Midbrain (tissue), 1 donor: ENCODE measurements at regions not wholly inside any gene's neighbourhood (a gene's known extent, or its start where the extent isn't known, plus 50 kb on each side); places are given as distances from the start of the nearest gene placed in this dataset.

Experiments
- DNase-seq: peaks from one replicate; lab custom pipeline; 2025; lab: John Stamatoyannopoulos, UW

GRCh38 chr1:198472997-198473396, 67.5 kb downstream of the ATP6V1G3 start:
- no peak for DNase-seq

- DNase-seq: no peak
Measured at GRCh38 chr1:198472119-198472518, 68.4 kb downstream of the ATP6V1G3 start.

DNA sequence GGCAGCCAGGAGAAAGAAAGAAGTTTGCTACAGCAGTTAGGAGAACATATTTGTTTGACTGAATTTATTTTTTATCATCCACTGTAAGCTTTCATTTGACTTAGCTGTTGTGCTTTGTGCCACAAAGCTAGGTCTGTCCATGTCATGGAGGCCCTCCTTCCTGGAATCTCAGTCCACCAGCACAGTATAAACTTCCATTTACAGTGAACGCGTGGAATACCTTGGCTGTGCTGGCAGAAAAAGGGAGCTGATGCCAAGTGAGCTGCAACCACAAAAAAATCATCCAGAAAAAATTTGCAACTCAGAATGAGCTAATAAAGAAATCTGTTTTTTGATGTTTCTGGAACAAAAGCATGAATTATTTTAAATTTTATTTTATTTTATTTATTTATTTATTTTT, 72.6 kb downstream of the ATP6V1G3 start:
- DNase-seq: no peak

DNA sequence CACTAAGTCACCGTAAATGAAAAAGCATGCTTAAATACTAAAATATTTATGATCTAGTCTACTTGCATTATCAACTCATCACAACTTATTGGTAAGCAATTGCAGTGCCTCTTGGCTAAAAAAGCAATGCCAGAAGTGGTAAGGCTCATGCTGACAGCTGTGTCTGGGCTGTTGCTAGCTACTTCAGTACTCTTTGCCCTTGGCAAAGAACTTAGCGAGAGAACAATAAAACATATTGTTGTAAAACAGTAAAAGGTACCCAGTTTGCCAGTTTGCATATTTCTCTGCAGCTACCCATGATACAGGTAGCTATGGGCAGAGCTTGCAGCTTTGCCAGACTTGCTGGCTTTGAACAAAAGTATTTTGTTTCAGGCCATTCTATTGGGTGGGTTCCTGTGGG, 73.1 kb downstream of the ATP6V1G3 start:
- no peak for DNase-seq

GRCh38 chr1:198465201-198466144, 75.0 kb downstream of the ATP6V1G3 start:
- DNase-seq: peak; percentile 64

DNA sequence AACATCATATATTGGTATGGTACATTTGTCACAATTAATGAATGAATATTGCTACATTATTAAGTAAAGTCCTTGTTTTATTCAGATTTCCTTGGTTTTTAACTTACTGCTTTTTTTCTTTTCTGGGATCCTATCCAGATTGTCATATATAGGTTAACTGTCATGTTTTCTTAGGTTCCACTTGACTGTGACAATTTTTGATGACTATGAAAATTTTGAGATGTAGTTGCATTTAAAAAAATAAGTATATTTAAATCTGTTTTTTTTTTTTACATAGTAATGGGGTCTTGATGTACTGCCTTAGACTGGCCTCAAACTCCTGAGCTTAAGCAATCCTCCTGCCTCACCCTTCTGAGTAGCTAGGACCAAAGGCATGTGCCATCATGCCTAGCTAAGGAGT, 76.8 kb downstream of the ATP6V1G3 start:
- DNase-seq: no peak

DNA sequence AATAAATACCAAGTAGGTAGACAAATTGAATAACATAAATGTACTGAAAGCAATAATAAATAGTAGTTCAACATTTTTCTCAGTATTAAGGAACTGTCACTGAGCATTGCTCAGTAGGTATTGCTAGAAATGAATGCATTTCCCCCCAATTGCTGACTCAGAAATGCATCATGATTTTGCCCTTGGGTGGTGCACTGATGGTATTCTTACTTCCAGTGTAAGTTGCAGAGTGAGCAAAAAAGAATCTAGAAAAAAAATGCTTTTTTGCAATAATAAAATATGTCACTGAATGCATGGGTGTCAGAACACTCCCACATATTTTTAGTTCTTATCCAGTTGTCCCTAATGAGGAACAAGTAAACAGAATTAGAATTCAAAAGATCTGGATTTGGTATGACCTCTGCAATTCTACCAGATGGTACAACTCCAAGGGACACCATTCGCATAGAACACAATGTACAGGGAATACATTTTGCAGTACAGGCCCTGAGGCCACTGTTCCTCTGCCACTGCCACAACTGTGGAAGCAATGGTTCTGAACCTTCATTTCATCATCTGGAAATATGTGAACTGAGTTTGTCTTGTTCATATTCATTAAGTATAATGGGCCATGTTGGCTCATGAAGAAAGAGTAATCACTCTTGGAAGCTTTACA, 78.0 kb downstream of the ATP6V1G3 start:
- no peak for DNase-seq

- DNase-seq: no peak
Measured at GRCh38 chr1:198455966-198456365, 84.5 kb downstream of the ATP6V1G3 start.

DNA sequence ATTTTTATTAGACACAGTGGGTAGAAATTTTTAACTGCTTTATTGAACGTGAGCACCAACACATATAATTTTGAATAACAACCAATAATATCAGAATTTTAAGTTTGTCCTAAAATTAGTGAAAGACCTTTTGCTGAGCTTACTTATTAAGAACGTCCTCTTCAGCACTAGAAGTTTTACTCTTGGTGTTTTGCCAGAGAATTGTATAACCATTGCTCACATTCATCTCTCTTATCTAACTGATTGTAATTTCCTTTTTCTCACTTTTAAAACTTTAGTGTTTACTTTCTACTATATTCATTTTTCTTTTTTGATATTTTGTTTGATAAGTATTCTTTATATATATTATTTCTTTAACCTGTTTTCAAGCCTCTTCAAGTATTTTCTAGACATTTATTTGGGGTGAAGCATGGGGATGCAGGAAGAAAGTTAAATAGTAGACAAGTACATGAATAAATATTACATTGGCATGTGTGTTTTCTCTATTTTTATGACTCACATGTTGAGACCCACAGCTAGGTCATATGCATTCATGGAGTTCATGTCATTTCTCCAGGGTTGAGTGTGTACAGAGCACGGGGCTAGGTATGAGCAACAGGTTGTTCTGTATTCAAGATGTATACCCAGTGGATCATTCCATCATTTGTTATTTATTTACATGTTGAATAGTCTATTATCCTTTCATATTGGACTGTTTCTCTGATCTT, 90.6 kb downstream of the ATP6V1G3 start:
- DNase-seq: no peak

DNA sequence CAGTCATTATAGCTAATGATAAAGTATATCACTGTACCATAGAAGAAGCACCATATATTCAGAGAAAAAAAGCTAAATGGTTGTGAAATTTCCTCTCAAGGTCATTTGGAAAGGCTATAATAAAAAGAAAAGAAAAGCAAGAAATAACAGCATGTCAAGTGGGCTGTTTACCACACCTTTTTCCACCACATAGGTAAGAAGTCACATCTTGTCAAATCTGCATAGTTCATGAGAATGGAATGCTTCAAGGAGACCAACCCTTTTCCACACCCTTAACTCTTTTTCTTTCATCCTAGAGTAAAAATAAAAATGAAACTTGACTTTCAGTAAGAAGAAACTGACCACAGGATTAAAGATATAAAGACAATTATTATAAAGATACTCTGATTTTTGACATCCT, 91.2 kb downstream of the ATP6V1G3 start:
- DNase-seq: no peak

GRCh38 chr1:198447468-198447867, 93.0 kb downstream of the ATP6V1G3 start:
- DNase-seq: no peak

- DNase-seq: no peak
Measured at GRCh38 chr1:198445872-198446271, 94.6 kb downstream of the ATP6V1G3 start.

GRCh38 chr1:198444792-198445191, 95.7 kb downstream of the ATP6V1G3 start:
- no peak for DNase-seq

DNA sequence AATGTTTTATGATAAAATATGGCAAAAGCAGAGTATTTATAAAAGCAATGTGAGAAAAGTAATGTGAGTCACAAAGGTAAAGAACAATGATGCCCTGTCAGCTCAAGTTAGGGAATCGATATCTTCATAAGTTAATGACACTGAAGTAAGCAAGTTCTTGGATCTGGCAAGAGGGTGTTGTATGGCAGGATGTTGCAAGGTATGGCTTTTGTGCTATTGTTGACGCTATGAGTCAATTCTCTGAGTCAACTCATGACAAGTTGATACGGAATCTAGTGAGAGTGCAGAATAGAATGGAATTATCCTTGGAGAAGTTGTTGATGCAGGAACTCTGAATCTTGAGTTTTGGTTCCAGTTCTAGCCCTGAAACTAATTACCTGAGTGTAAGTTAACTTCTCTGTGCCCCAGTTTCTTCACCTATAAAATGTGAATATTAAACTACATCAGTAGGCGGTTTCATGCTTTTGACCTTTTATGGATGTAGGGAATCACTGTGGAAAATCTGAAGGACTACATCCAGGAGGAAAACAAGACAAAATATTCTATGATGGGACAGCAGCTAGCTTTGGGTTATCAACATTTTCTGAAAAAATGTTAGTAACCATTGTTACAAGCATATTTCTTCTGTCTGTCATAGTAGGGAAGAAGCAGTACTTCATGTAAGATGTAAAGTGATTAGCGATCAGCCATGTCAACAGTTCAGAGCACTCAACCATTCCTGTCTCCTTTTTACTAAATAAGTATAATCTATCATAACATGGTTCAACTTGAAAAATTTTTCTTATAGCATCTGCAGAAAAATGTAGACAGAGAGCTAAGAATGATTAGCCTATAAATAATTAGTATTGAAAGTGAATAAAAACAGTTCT, 96.9 kb downstream of the ATP6V1G3 start:
- DNase-seq: no peak

GRCh38 chr1:198440842-198441241, 99.6 kb downstream of the ATP6V1G3 start:
- DNase-seq: no peak

DNA sequence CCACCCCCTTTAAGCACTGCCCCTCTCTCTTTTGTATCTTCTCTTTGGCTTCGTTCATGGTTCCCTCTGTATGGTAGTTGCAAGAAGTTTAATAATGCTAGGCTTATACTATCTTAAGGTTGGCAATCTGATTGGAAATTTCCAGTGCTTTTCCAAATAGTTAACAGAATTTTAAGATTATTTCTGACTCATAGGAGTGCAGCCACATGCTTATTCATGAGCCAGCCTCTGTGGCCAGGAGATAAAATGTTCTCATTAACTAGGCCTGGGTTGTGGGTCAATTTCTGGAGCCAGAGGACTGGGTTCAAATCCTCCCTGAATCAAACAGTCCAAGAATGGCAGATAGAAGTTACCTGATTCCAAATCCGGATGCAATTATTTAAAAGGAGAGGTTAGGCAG, 103.1 kb downstream of the ATP6V1G3 start:
- no peak for DNase-seq

DNA sequence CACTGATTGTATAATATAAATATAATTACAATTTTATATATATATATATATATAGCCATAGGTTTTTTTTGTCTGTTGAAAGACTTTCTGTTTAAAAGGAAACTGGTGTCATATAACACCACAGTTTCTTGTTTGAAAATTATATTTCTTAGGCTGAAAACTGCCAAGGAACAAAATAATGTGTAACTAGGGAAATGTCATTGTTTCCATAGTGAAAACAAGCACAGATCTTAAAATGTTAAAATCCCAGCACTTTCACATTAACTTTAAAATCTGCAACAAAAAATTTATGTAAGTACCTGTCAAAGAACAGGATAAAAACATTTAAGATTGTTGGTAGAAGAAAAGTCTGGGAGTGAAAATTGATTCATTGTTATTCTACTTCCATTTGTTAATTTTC, 104.2 kb downstream of the ATP6V1G3 start:
- DNase-seq: no peak

GRCh38 chr1:198435056-198435455, 105.4 kb downstream of the ATP6V1G3 start:
- no peak for DNase-seq

DNA sequence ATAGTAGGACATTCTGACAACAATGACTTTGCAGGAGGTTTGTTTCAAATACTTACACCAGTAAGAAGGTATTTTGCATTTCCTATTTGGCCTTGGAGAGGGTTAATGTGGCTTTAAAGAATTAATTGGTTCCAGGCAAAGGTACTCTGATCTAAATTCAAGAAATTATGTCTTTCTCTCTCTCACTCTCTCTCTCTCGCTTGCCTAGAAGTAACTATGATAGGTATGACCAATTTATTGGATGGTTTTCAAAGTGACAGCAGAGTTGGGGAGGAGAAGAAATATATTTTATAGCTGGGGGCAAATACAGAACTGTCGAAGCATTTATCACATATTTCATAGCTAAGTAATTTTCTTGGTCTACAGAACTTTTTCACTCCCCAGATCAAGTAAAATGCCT, 116.0 kb downstream of the ATP6V1G3 start:
- no peak for DNase-seq

- DNase-seq: no peak
Measured at GRCh38 chr1:198423673-198424072, 116.8 kb downstream of the ATP6V1G3 start.

- no peak for DNase-seq
Measured at GRCh38 chr1:198417039-198417438, 123.4 kb downstream of the ATP6V1G3 start.

DNA sequence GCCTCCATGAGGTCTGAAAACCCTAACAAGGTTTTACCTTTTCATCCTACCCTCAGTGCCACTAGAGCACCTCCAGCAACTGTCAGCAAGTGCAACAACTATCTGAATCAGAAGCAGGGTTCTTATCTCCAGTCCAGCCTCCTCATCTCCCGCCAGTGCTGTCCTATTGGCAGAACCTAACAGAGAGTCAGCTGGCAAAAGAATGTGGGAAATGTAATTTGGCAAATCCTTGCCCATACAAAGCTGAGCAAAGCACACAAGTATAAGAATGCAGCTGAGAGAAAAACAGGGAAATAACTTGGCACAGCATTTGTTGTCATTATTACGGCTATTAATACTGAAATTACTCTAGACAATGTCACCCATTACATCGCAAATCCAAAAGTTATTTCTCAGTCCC, 124.2 kb downstream of the ATP6V1G3 start:
- no peak for DNase-seq
